ENCODE measurements at regions not wholly inside any gene's neighbourhood (a gene's known extent, or its start where the extent isn't known, plus 50 kb on each side); places are given as distances from the start of the nearest gene placed in this dataset.

GRCh38 chr4:136012220-136012619 is 1520.1 kb downstream of the PCDH18 start:
- Histone ChIP-seq H3K18ac (ENCODE audit: low read depth in 1 of 2, low read length in 2 of 2) (no peak overlapping the region), H3K23ac (ENCODE audit: low read length in 2 of 2) (no peak overlapping the region), H3K9ac (ENCODE audit: low read length) (no peak overlapping the region), H2AK5ac (ENCODE audit: low read length, severe bottlenecking) (no peak overlapping the region), H4K91ac (ENCODE audit: low read length) (no peak overlapping the region), H2BK120ac (ENCODE audit: low read depth, low read length) (no peak overlapping the region), H2BK12ac (ENCODE audit: low read length in 2 of 2) (no peak overlapping the region), H4K8ac (ENCODE audit: low read length) (no peak overlapping the region), H3K36me3 (ENCODE audit: control insufficient read depth in 1 of 2, insufficient read depth in 2 of 2, low read depth in 1 of 2, low read length in 2 of 2) (no peaks in the 10 kb centered on the region), H3K79me1 (replicated peaks; ENCODE audit: low read length, poor library complexity, severe bottlenecking) (no peaks in the 10 kb centered on the region), H3K27me3 (ENCODE audit: control insufficient read depth in 1 of 2, insufficient read depth in 1 of 2, low read length in 2 of 2) (no peaks in the 10 kb centered on the region), H3K4me2 (ENCODE audit: low read length, poor library complexity, severe bottlenecking) (no peak overlapping the region), H2BK5ac (ENCODE audit: low read depth, low read length, poor library complexity, severe bottlenecking) (no peak overlapping the region), H3K4me3 (ENCODE audit: insufficient read depth in 1 of 2, low read depth in 1 of 2, low read length in 2 of 2) (no peak overlapping the region), H2BK15ac (ENCODE audit: low read depth, poor library complexity, severe bottlenecking) (no peak overlapping the region), H3K4ac (ENCODE audit: low read depth in 1 of 2, low read length in 2 of 2) (no peak overlapping the region), H2AFZ (ENCODE audit: low read depth, low read length) (no peak overlapping the region), H3K4me1 (ENCODE audit: control insufficient read depth, insufficient read depth, low read depth, low read length) (peaks cover 4% of the 10 kb centered on the region), H3K9me3 (ENCODE audit: control insufficient read depth, low read length) (peaks cover 10% of the 10 kb centered on the region), H3K14ac (ENCODE audit: low read length in 2 of 2) (no peak overlapping the region), H3K27ac (ENCODE audit: low read length, poor library complexity, severe bottlenecking) (no peak overlapping the region)
- DNase-seq: peak; percentile 25
- WGBS: 78% methylated on average over 1 of the region's 1 CpG

- no peak overlapping the region for H3K4me3 ChIP-seq (ENCODE audit: insufficient read depth in 1 of 2, low read depth in 1 of 2, low read length in 2 of 2)
These were observed 1522.9 kb downstream of the PCDH18 start for GRCh38 chr4:136009258-136009832.

GRCh38 chr4:136007991-136008390 is 1524.3 kb downstream of the PCDH18 start:
- Histone ChIP-seq H3K27ac (ENCODE audit: low read length, poor library complexity, severe bottlenecking) (no peak overlapping the region), H2AFZ (ENCODE audit: low read depth, low read length) (no peak overlapping the region), H2BK5ac (ENCODE audit: low read depth, low read length, poor library complexity, severe bottlenecking) (no peak overlapping the region), H3K18ac (ENCODE audit: low read depth in 1 of 2, low read length in 2 of 2) (no peak overlapping the region), H4K8ac (ENCODE audit: low read length) (no peak overlapping the region), H3K4me3 (ENCODE audit: insufficient read depth in 1 of 2, low read depth in 1 of 2, low read length in 2 of 2) (no peak overlapping the region), H2BK120ac (ENCODE audit: low read depth, low read length) (no peak overlapping the region), H3K4me1 (ENCODE audit: control insufficient read depth, insufficient read depth, low read depth, low read length) (peaks cover 4% of the 10 kb centered on the region), H4K91ac (ENCODE audit: low read length) (no peak overlapping the region), H3K4ac (ENCODE audit: low read depth in 1 of 2, low read length in 2 of 2) (no peak overlapping the region), H3K36me3 (ENCODE audit: control insufficient read depth in 1 of 2, insufficient read depth in 2 of 2, low read depth in 1 of 2, low read length in 2 of 2) (no peaks in the 10 kb centered on the region), H3K9me3 (ENCODE audit: control insufficient read depth, low read length) (peaks cover 10% of the 10 kb centered on the region), H3K14ac (ENCODE audit: low read length in 2 of 2) (no peak overlapping the region), H2BK12ac (ENCODE audit: low read length in 2 of 2) (no peak overlapping the region), H3K9ac (ENCODE audit: low read length) (no peak overlapping the region), H2BK15ac (ENCODE audit: low read depth, poor library complexity, severe bottlenecking) (no peak overlapping the region), H2AK5ac (ENCODE audit: low read length, severe bottlenecking) (no peak overlapping the region), H3K27me3 (ENCODE audit: control insufficient read depth in 1 of 2, insufficient read depth in 1 of 2, low read length in 2 of 2) (no peaks in the 10 kb centered on the region), H3K79me1 (replicated peaks; ENCODE audit: low read length, poor library complexity, severe bottlenecking) (no peaks in the 10 kb centered on the region), H3K23ac (ENCODE audit: low read length in 2 of 2) (no peak overlapping the region), H3K4me2 (ENCODE audit: low read length, poor library complexity, severe bottlenecking) (no peak overlapping the region)
- DNase-seq: no peak
- 89% methylated on average over 4 of the region's 4 CpGs for WGBS

More at GRCh38 chr4:136009258-136009832, 1522.9 kb downstream of the PCDH18 start:
- WGBS: 89% methylated on average over 5 of the region's 6 CpGs
- H2AFZ ChIP-seq (ENCODE audit: low read depth, low read length): no peak overlapping the region
- no peak for DNase-seq
- no peaks in the 10 kb centered on the region for H3K27me3 ChIP-seq (ENCODE audit: control insufficient read depth in 1 of 2, insufficient read depth in 1 of 2, low read length in 2 of 2)
- no peak overlapping the region for H2BK15ac ChIP-seq (ENCODE audit: low read depth, poor library complexity, severe bottlenecking)
- no peak overlapping the region for H3K27ac ChIP-seq (ENCODE audit: low read length, poor library complexity, severe bottlenecking)
- H3K23ac ChIP-seq (ENCODE audit: low read length in 2 of 2): no peak overlapping the region
- H2BK120ac ChIP-seq (ENCODE audit: low read depth, low read length): no peak overlapping the region
- no peak overlapping the region for H2BK5ac ChIP-seq (ENCODE audit: low read depth, low read length, poor library complexity, severe bottlenecking)
- peak overlapping the region; percentile 22 for H4K91ac ChIP-seq (ENCODE audit: low read length)
- no peak overlapping the region for H3K4ac ChIP-seq (ENCODE audit: low read depth in 1 of 2, low read length in 2 of 2)
- no peaks in the 10 kb centered on the region for H3K79me1 ChIP-seq (replicated peaks; ENCODE audit: low read length, poor library complexity, severe bottlenecking)
- no peak overlapping the region for H2AK5ac ChIP-seq (ENCODE audit: low read length, severe bottlenecking)
- H3K9me3 ChIP-seq (ENCODE audit: control insufficient read depth, low read length): peaks cover 10% of the 10 kb centered on the region
- H3K36me3 ChIP-seq (ENCODE audit: control insufficient read depth in 1 of 2, insufficient read depth in 2 of 2, low read depth in 1 of 2, low read length in 2 of 2): no peaks in the 10 kb centered on the region
- H3K4me2 ChIP-seq (ENCODE audit: low read length, poor library complexity, severe bottlenecking): no peak overlapping the region
- no peak overlapping the region for H2BK12ac ChIP-seq (ENCODE audit: low read length in 2 of 2)
- no peak overlapping the region for H3K9ac ChIP-seq (ENCODE audit: low read length)
- H4K8ac ChIP-seq (ENCODE audit: low read length): no peak overlapping the region
- peaks cover 4% of the 10 kb centered on the region for H3K4me1 ChIP-seq (ENCODE audit: control insufficient read depth, insufficient read depth, low read depth, low read length)
- H3K14ac ChIP-seq (ENCODE audit: low read length in 2 of 2): peak overlapping the region in 1 of 2 experiments; percentile 26
- no peak overlapping the region for H3K18ac ChIP-seq (ENCODE audit: low read depth in 1 of 2, low read length in 2 of 2)

GRCh38 chr4:136002316-136002715 is 1530.0 kb downstream of the PCDH18 start:
- Histone ChIP-seq H2BK15ac (ENCODE audit: low read depth, poor library complexity, severe bottlenecking) (no peak overlapping the region), H3K4me1 (ENCODE audit: control insufficient read depth, insufficient read depth, low read depth, low read length) (no peaks in the 10 kb centered on the region), H2AFZ (ENCODE audit: low read depth, low read length) (no peak overlapping the region), H4K8ac (ENCODE audit: low read length) (no peak overlapping the region), H3K4ac (ENCODE audit: low read depth in 1 of 2, low read length in 2 of 2) (no peak overlapping the region), H3K9me3 (ENCODE audit: control insufficient read depth, low read length) (no peaks in the 10 kb centered on the region), H3K23ac (ENCODE audit: low read length in 2 of 2) (no peak overlapping the region), H4K91ac (ENCODE audit: low read length) (no peak overlapping the region), H2BK5ac (ENCODE audit: low read depth, low read length, poor library complexity, severe bottlenecking) (no peak overlapping the region), H3K18ac (ENCODE audit: low read depth in 1 of 2, low read length in 2 of 2) (no peak overlapping the region), H3K36me3 (ENCODE audit: control insufficient read depth in 1 of 2, insufficient read depth in 2 of 2, low read depth in 1 of 2, low read length in 2 of 2) (no peaks in the 10 kb centered on the region), H3K27me3 (ENCODE audit: control insufficient read depth in 1 of 2, insufficient read depth in 1 of 2, low read length in 2 of 2) (no peaks in the 10 kb centered on the region), H2BK120ac (ENCODE audit: low read depth, low read length) (no peak overlapping the region), H3K9ac (ENCODE audit: low read length) (no peak overlapping the region), H2AK5ac (ENCODE audit: low read length, severe bottlenecking) (no peak overlapping the region), H3K4me2 (ENCODE audit: low read length, poor library complexity, severe bottlenecking) (no peak overlapping the region), H3K14ac (ENCODE audit: low read length in 2 of 2) (no peak overlapping the region), H2BK12ac (ENCODE audit: low read length in 2 of 2) (no peak overlapping the region), H3K27ac (ENCODE audit: low read length, poor library complexity, severe bottlenecking) (no peak overlapping the region), H3K4me3 (ENCODE audit: insufficient read depth in 1 of 2, low read depth in 1 of 2, low read length in 2 of 2) (no peak overlapping the region), H3K79me1 (replicated peaks; ENCODE audit: low read length, poor library complexity, severe bottlenecking) (no peaks in the 10 kb centered on the region)
- no CpG with 5 or more reads among the region's 1 CpG for WGBS
- DNase-seq: peak; percentile 42
